KMS-11 (cell line): ENCODE measurements at regions not wholly inside any gene's neighbourhood (a gene's known extent, or its start where the extent isn't known, plus 50 kb on each side); places are given as distances from the start of the nearest gene placed in this dataset.

Source experiments
- H2AFZ ChIP-seq: fragments of 200-600 bp; sonication (generic); 2 replicates; pipeline ENCODE4 v1.6.1; 2016; ENCODE audit warnings: antibody characterized with exemption, mixed run types, low read depth
- H3K27ac ChIP-seq: fragments of 200-600 bp; sonication (generic); 2 replicates; pipeline ENCODE4 v1.6.1; 2016; ENCODE audit warnings: mild to moderate bottlenecking, mixed run types
- H3K27me3 ChIP-seq: fragments of 200-600 bp; sonication (generic); 2 replicates; pipeline ENCODE4 v1.6.1; 2017; ENCODE audit warnings: mild to moderate bottlenecking, low read depth, mixed run types, moderate library complexity; ENCODE audit not compliant: insufficient read depth
- H3K36me3 ChIP-seq: fragments of 200-600 bp; sonication (generic); 2 replicates; pipeline ENCODE4 v1.6.1; 2017; ENCODE audit warnings: mild to moderate bottlenecking, mixed run types; ENCODE audit not compliant: insufficient read depth
- H3K4me1 ChIP-seq: fragments of 200-600 bp; sonication (generic); 2 replicates; pipeline ENCODE4 v1.6.1; 2016; ENCODE audit warnings: mild to moderate bottlenecking, low read depth, mixed run types; ENCODE audit not compliant: poor library complexity, severe bottlenecking
- H3K4me2 ChIP-seq: fragments of 200-600 bp; sonication (generic); 2 replicates; pipeline ENCODE4 v1.7.0; 2016; ENCODE audit warnings: mild to moderate bottlenecking, mixed run types
- H3K4me3 ChIP-seq: fragments of 200-600 bp; sonication (generic); IDR thresholded peaks from 2 replicates; pipeline ENCODE4 v1.6.1; 2017; ENCODE audit warnings: low read depth, low read length, mixed read lengths; ENCODE audit not compliant: insufficient read depth
- H3K79me2 ChIP-seq: fragments of 200-600 bp; sonication (generic); 2 replicates; pipeline ENCODE4 v1.6.1; 2016; ENCODE audit warnings: low read depth, mixed run types; ENCODE audit not compliant: insufficient read depth
- H3K9ac ChIP-seq: fragments of 200-600 bp; sonication (generic); 2 replicates; pipeline ENCODE4 v1.6.1; 2016; ENCODE audit warnings: mild to moderate bottlenecking, mixed run types
- H4K20me1 ChIP-seq: fragments of 200-600 bp; sonication (generic); 2 replicates; pipeline ENCODE4 v1.6.1; 2016; ENCODE audit warnings: mild to moderate bottlenecking, mixed run types; ENCODE audit not compliant: insufficient read depth
- CTCF ChIP-seq: fragments of 200-600 bp; sonication (generic); conservative IDR thresholded peaks from 2 replicates; pipeline ENCODE4 v1.6.1; 2017; ENCODE audit warnings: low read depth, mild to moderate bottlenecking, antibody characterized with exemption, low read length, moderate library complexity, mixed read lengths

GRCh38 chr18:57251747-57252146, 100.6 kb upstream of the ST8SIA3 start:
- H3K4me2 ChIP-seq, result no peak overlapping the region
- H3K27me3 ChIP-seq, result no peaks in the 10 kb centered on the region
- H4K20me1 ChIP-seq, result no peaks in the 10 kb centered on the region
- peaks cover 10% of the 10 kb centered on the region for H3K4me1 ChIP-seq
- no peak for TF ChIP-seq CTCF
- no peak overlapping the region for H3K9ac ChIP-seq
- H3K36me3 ChIP-seq, result no peaks in the 10 kb centered on the region
- H2AFZ ChIP-seq, result no peak overlapping the region
- H3K4me3 ChIP-seq, result no peak overlapping the region
- no peak overlapping the region for H3K27ac ChIP-seq
- H3K79me2 ChIP-seq, result no peaks in the 10 kb centered on the region

GRCh38 chr18:57253903-57254302, 98.5 kb upstream of the ST8SIA3 start:
- no peaks in the 10 kb centered on the region for H3K79me2 ChIP-seq
- H2AFZ ChIP-seq, result no peak overlapping the region
- peaks cover 12% of the 10 kb centered on the region for H3K4me1 ChIP-seq
- H3K4me3 ChIP-seq, result no peak overlapping the region
- no peak overlapping the region for H3K4me2 ChIP-seq
- H4K20me1 ChIP-seq, result no peaks in the 10 kb centered on the region
- no peak overlapping the region for H3K27ac ChIP-seq
- H3K9ac ChIP-seq, result no peak overlapping the region
- H3K27me3 ChIP-seq, result no peaks in the 10 kb centered on the region
- no peak for TF ChIP-seq CTCF
- H3K36me3 ChIP-seq, result no peaks in the 10 kb centered on the region

GRCh38 chr18:57258131-57258777, 94.1 kb upstream of the ST8SIA3 start:
- H2AFZ ChIP-seq, result no peak overlapping the region
- H3K27me3 ChIP-seq, result no peaks in the 10 kb centered on the region
- no peaks in the 10 kb centered on the region for H3K36me3 ChIP-seq
- no peaks in the 10 kb centered on the region for H3K79me2 ChIP-seq
- TF ChIP-seq CTCF, result no peak
- no peak overlapping the region for H3K9ac ChIP-seq
- no peak overlapping the region for H3K4me3 ChIP-seq
- no peaks in the 10 kb centered on the region for H4K20me1 ChIP-seq
- H3K27ac ChIP-seq, result no peak overlapping the region
- H3K4me1 ChIP-seq, result peaks cover 12% of the 10 kb centered on the region
- no peak overlapping the region for H3K4me2 ChIP-seq

- H3K9ac ChIP-seq, result no peak overlapping the region
- H2AFZ ChIP-seq, result no peak overlapping the region
- no peak overlapping the region for H3K4me2 ChIP-seq
- no peaks in the 10 kb centered on the region for H4K20me1 ChIP-seq
- H3K79me2 ChIP-seq, result no peaks in the 10 kb centered on the region
- no peaks in the 10 kb centered on the region for H3K36me3 ChIP-seq
- H3K4me1 ChIP-seq, result no peaks in the 10 kb centered on the region
- no peak overlapping the region for H3K27ac ChIP-seq
- TF ChIP-seq CTCF, result no peak
- H3K27me3 ChIP-seq, result no peaks in the 10 kb centered on the region
- H3K4me3 ChIP-seq, result no peak overlapping the region
Measured at GRCh38 chr18:57267368-57267925, 84.9 kb upstream of the ST8SIA3 start.
